ENCODE measurements at regions not wholly inside any gene's neighbourhood (a gene's known extent, or its start where the extent isn't known, plus 50 kb on each side); places are given as distances from the start of the nearest gene placed in this dataset.

- no peak for DNase-seq (ENCODE audit: low read depth)
- no peak overlapping the region for H3K4me3 ChIP-seq (ENCODE audit: low read depth, low read length)
- no peak for TF ChIP-seq CTCF (IDR thresholded peaks at IDR 0.05; ENCODE audit: insufficient read depth, low read depth, low read length, missing control alignments)
Observed at GRCh38 chr4:130021706-130022105, 925.8 kb downstream of the C4orf33 start.

GRCh38 chr4:130023088-130023487 lies 927.1 kb downstream of the C4orf33 start:
- no peak for DNase-seq (ENCODE audit: low read depth)
- no peak for TF ChIP-seq CTCF (IDR thresholded peaks at IDR 0.05; ENCODE audit: insufficient read depth, low read depth, low read length, missing control alignments)
- H3K4me3 ChIP-seq (ENCODE audit: low read depth, low read length) = no peak overlapping the region

- TF ChIP-seq CTCF (IDR thresholded peaks at IDR 0.05; ENCODE audit: insufficient read depth, low read depth, low read length, missing control alignments) = no peak
- H3K4me3 ChIP-seq (ENCODE audit: low read depth, low read length) = no peak overlapping the region
- DNase-seq (ENCODE audit: low read depth) = no peak
Observed at GRCh38 chr4:130025701-130026100, 929.7 kb downstream of the C4orf33 start.

GRCh38 chr4:130026185-130026584 lies 930.2 kb downstream of the C4orf33 start:
- no peak for TF ChIP-seq CTCF (IDR thresholded peaks at IDR 0.05; ENCODE audit: insufficient read depth, low read depth, low read length, missing control alignments)
- no peak overlapping the region for H3K4me3 ChIP-seq (ENCODE audit: low read depth, low read length)
- DNase-seq (ENCODE audit: low read depth) = no peak

GRCh38 chr4:130027973-130028372 lies 932.0 kb downstream of the C4orf33 start:
- TF ChIP-seq CTCF (IDR thresholded peaks at IDR 0.05; ENCODE audit: insufficient read depth, low read depth, low read length, missing control alignments) = no peak
- no peak for DNase-seq (ENCODE audit: low read depth)
- H3K4me3 ChIP-seq (ENCODE audit: low read depth, low read length) = no peak overlapping the region

- no peak for TF ChIP-seq CTCF (IDR thresholded peaks at IDR 0.05; ENCODE audit: insufficient read depth, low read depth, low read length, missing control alignments)
- no peak overlapping the region for H3K4me3 ChIP-seq (ENCODE audit: low read depth, low read length)
- peak; percentile 4 for DNase-seq (ENCODE audit: low read depth)
Observed at GRCh38 chr4:130028552-130028951, 932.6 kb downstream of the C4orf33 start.

- H3K4me3 ChIP-seq (ENCODE audit: low read depth, low read length) = no peak overlapping the region
- DNase-seq (ENCODE audit: low read depth) = no peak
- no peak for TF ChIP-seq CTCF (IDR thresholded peaks at IDR 0.05; ENCODE audit: insufficient read depth, low read depth, low read length, missing control alignments)
Observed at GRCh38 chr4:130029442-130029841, 933.5 kb downstream of the C4orf33 start.

Data from GM12865 (cell line).